GM23338 (cell line): ENCODE measurements at regions not wholly inside any gene's neighbourhood (a gene's known extent, or its start where the extent isn't known, plus 50 kb on each side); places are given as distances from the start of the nearest gene placed in this dataset.

ENCODE experiments used
- ATAC-seq: fragments of 200-7000 bp; cut with Tn5 transposase; 3 replicates; pipeline ENCODE4 v1.9.1; 2020
- DNase-seq: peaks from one replicate; pipeline ENCODE4 v3.0.0-alpha.2; 2015; ENCODE audit warnings: low spot score
- H2AFZ ChIP-seq: fragments of 200-600 bp; sonication (generic); 2 replicates; pipeline ENCODE4 v1.8.0; 2016; ENCODE audit warnings: antibody characterized with exemption, mild to moderate bottlenecking, moderate library complexity
- H3F3A ChIP-seq: fragments of 200-600 bp; sonication (generic); replicated peaks from 2 replicates; pipeline ENCODE4 v1.8.0; 2017; ENCODE audit warnings: antibody characterized with exemption, mixed run types, low read depth
- H3K27ac ChIP-seq: fragments of 200-600 bp; sonication (generic); 2 replicates; pipeline ENCODE4 v1.6.1; 2016; ENCODE audit warnings: low read depth
- H3K27me3 ChIP-seq: fragments of 200-600 bp; sonication (generic); 2 replicates; pipeline ENCODE4 v1.8.0; 2016; ENCODE audit warnings: mild to moderate bottlenecking, mixed run types, moderate library complexity; ENCODE audit not compliant: insufficient read depth
- H3K36me3 ChIP-seq: fragments of 200-600 bp; sonication (generic); 2 replicates; pipeline ENCODE4 v1.8.0; 2016; ENCODE audit warnings: mild to moderate bottlenecking; ENCODE audit not compliant: insufficient read depth
- H3K4me1 ChIP-seq: fragments of 200-600 bp; sonication (generic); 2 replicates; pipeline ENCODE4 v1.8.0; 2016; ENCODE audit warnings: mild to moderate bottlenecking, moderate library complexity; ENCODE audit not compliant: insufficient read depth
- H3K4me2 ChIP-seq: fragments of 200-600 bp; sonication (generic); 2 replicates; pipeline ENCODE4 v1.7.1; 2017; ENCODE audit warnings: mixed run types
- H3K4me3 ChIP-seq: fragments of 200-600 bp; sonication (generic); 2 replicates; pipeline ENCODE4 v1.6.1; 2016; ENCODE audit warnings: mixed run types
- H3K79me2 ChIP-seq: fragments of 200-600 bp; sonication (generic); replicated peaks from 2 replicates; pipeline ENCODE4 v1.8.0; 2017; ENCODE audit warnings: mild to moderate bottlenecking; ENCODE audit not compliant: insufficient read depth
- H3K9me2 ChIP-seq: fragments of 200-600 bp; sonication (generic); 2 replicates; pipeline ENCODE4 v1.8.0; 2017; ENCODE audit not compliant: insufficient read depth
- H4K20me1 ChIP-seq: fragments of 200-600 bp; sonication (generic); replicated peaks from 2 replicates; pipeline ENCODE4 v1.8.0; 2017; ENCODE audit warnings: mild to moderate bottlenecking; ENCODE audit not compliant: insufficient read depth
- H3K27ac Mint-ChIP-seq: 2 replicates; pipeline ENCODE4 v1.8.0; 2020; ENCODE audit warnings: inconsistent platforms, mild to moderate bottlenecking, moderate library complexity, mixed read lengths
- H3K27me3 Mint-ChIP-seq: 3 replicates; pipeline ENCODE4 v1.8.0; 2022; ENCODE audit warnings: low read depth, mild to moderate bottlenecking, moderate library complexity, mixed read lengths, inconsistent platforms; ENCODE audit not compliant: insufficient read depth, poor library complexity
- H3K36me3 Mint-ChIP-seq: 3 replicates; pipeline ENCODE4 v1.8.0; 2021; ENCODE audit warnings: low read depth, mild to moderate bottlenecking, inconsistent platforms, moderate library complexity, mixed read lengths
- H3K4me1 Mint-ChIP-seq: 3 replicates; pipeline ENCODE4 v1.8.0; 2020; ENCODE audit warnings: mild to moderate bottlenecking, inconsistent platforms, mixed read lengths
- H3K4me3 Mint-ChIP-seq: 3 replicates; pipeline ENCODE4 v1.8.0; 2021; ENCODE audit warnings: moderate library complexity, mild to moderate bottlenecking, inconsistent platforms, mixed read lengths
- H3K9me3 Mint-ChIP-seq: 3 replicates; pipeline ENCODE4 v1.8.0; 2020; ENCODE audit warnings: moderate library complexity, mild to moderate bottlenecking, inconsistent platforms, mixed read lengths
- CREB1 ChIP-seq: fragments of 250-450 bp; sonication (Bioruptor Pico); IDR thresholded peaks from 2 replicates; pipeline ENCODE4 v1.5.0; 2020; ENCODE audit warnings: low read depth, mild to moderate bottlenecking, moderate library complexity
- EZH2 ChIP-seq: fragments of 200-600 bp; sonication (generic); IDR thresholded peaks from one replicate; pipeline ENCODE4 v1.8.0; 2017; ENCODE audit warnings: antibody characterized with exemption, mild to moderate bottlenecking, low read depth; ENCODE audit not compliant: unreplicated experiment
- JUNB ChIP-seq: IDR thresholded peaks from one replicate; pipeline ENCODE4 v1.6.1; 2016; ENCODE audit warnings: antibody characterized with exemption; ENCODE audit not compliant: unreplicated experiment
- NANOG ChIP-seq: IDR thresholded peaks from 2 replicates; pipeline ENCODE4 v1.6.1; 2016; ENCODE audit warnings: antibody characterized with exemption, borderline replicate concordance
- POLR2AphosphoS5 ChIP-seq: IDR thresholded peaks from 2 replicates; pipeline ENCODE4 v1.6.1; 2016; ENCODE audit warnings: antibody characterized with exemption, low read depth
- REST ChIP-seq: IDR thresholded peaks from one replicate; pipeline ENCODE4 v1.6.1; 2018; ENCODE audit warnings: antibody characterized with exemption; ENCODE audit not compliant: unreplicated experiment
- STAT1 ChIP-seq: IDR thresholded peaks from one replicate; pipeline ENCODE4 v1.6.1; 2016; ENCODE audit warnings: antibody characterized with exemption; ENCODE audit not compliant: unreplicated experiment
- ZNF114 ChIP-seq: fragments of 250-450 bp; sonication (Bioruptor Pico); IDR thresholded peaks from 2 replicates; pipeline ENCODE4 v1.5.0; 2020; ENCODE audit warnings: mild to moderate bottlenecking, moderate library complexity
- TF ChIP-seq, protein P1 (sequence below): fragments of 250-450 bp; sonication (Bioruptor Pico); IDR thresholded peaks from 2 replicates; pipeline ENCODE4 v1.5.0; 2020; ENCODE audit warnings: mild to moderate bottlenecking, moderate library complexity

DNA sequence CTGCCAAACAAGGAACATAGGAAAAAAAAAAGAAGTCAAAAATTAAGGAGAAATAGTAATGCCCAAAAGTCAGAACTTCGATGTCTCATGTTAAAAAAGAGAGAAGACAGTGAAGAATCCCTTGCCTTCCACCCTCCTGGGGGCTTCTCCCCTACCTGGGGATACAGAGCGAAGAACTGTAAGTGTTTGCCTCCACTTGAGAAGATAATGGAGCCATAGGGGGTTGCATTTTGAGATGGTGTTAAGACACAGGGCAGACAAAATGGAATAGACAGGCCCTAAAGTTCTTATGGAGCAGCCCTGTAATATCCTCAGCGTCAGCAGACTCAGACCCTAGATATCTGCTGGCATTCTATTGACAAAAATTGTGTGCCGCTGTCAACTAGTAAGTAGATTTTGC is 222.2 kb upstream of the MAP3K7 start (continued):
- no peak for TF ChIP-seq JUNB
- TF ChIP-seq EZH2, result no peak
- no peak for TF ChIP-seq ZNF114 (CRISPR knock-in tag)
- no peak for TF ChIP-seq NANOG
- TF ChIP-seq, protein P1, sequence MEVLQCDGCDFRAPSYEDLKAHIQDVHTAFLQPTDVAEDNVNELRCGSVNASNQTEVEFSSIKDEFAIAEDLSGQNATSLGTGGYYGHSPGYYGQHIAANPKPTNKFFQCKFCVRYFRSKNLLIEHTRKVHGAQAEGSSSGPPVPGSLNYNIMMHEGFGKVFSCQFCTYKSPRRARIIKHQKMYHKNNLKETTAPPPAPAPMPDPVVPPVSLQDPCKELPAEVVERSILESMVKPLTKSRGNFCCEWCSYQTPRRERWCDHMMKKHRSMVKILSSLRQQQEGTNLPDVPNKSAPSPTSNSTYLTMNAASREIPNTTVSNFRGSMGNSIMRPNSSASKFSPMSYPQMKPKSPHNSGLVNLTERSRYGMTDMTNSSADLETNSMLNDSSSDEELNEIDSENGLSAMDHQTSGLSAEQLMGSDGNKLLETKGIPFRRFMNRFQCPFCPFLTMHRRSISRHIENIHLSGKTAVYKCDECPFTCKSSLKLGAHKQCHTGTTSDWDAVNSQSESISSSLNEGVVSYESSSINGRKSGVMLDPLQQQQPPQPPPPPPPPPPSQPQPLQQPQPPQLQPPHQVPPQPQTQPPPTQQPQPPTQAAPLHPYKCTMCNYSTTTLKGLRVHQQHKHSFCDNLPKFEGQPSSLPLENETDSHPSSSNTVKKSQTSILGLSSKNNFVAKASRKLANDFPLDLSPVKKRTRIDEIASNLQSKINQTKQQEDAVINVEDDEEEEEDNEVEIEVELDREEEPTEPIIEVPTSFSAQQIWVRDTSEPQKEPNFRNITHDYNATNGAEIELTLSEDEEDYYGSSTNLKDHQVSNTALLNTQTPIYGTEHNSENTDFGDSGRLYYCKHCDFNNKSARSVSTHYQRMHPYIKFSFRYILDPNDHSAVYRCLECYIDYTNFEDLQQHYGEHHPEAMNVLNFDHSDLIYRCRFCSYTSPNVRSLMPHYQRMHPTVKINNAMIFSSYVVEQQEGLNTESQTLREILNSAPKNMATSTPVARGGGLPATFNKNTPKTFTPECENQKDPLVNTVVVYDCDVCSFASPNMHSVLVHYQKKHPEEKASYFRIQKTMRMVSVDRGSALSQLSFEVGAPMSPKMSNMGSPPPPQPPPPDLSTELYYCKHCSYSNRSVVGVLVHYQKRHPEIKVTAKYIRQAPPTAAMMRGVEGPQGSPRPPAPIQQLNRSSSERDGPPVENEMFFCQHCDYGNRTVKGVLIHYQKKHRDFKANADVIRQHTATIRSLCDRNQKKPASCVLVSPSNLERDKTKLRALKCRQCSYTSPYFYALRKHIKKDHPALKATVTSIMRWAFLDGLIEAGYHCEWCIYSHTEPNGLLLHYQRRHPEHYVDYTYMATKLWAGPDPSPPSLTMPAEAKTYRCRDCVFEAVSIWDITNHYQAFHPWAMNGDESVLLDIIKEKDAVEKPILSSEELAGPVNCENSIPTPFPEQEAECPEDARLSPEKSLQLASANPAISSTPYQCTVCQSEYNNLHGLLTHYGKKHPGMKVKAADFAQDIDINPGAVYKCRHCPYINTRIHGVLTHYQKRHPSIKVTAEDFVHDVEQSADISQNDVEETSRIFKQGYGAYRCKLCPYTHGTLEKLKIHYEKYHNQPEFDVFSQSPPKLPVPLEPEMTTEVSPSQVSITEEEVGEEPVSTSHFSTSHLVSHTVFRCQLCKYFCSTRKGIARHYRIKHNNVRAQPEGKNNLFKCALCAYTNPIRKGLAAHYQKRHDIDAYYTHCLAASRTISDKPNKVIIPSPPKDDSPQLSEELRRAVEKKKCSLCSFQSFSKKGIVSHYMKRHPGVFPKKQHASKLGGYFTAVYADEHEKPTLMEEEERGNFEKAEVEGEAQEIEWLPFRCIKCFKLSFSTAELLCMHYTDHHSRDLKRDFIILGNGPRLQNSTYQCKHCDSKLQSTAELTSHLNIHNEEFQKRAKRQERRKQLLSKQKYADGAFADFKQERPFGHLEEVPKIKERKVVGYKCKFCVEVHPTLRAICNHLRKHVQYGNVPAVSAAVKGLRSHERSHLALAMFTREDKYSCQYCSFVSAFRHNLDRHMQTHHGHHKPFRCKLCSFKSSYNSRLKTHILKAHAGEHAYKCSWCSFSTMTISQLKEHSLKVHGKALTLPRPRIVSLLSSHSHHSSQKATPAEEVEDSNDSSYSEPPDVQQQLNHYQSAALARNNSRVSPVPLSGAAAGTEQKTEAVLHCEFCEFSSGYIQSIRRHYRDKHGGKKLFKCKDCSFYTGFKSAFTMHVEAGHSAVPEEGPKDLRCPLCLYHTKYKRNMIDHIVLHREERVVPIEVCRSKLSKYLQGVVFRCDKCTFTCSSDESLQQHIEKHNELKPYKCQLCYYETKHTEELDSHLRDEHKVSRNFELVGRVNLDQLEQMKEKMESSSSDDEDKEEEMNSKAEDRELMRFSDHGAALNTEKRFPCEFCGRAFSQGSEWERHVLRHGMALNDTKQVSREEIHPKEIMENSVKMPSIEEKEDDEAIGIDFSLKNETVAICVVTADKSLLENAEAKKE (CRISPR knock-in tag), result no peak

GRCh38 chr6:90807791-90808701 is 221.2 kb upstream of the MAP3K7 start:
- Mint-ChIP-seq H3K4me3 (no peak overlapping the region), H3K36me3 (no peaks in the 10 kb centered on the region), H3K4me1 (peaks cover 38% of the 10 kb centered on the region), H3K27me3 (peaks cover 2% of the 10 kb centered on the region), H3K27ac (no peak overlapping the region), H3K9me3 (no peaks in the 10 kb centered on the region)
- peak overlapping the region; percentile 15; the same call in 1 of the 2 replicates for H2AFZ ChIP-seq
- no peak overlapping the region for H3K27ac ChIP-seq
- H4K20me1 ChIP-seq, result no peaks in the 10 kb centered on the region
- 0 out of 2 replicates have a peak, but pooled peaks cover 3% of the 10 kb centered on the region for H3F3A ChIP-seq
- H3K4me1 ChIP-seq, result peaks cover 32% of the 10 kb centered on the region
- H3K4me2 ChIP-seq, result no peak overlapping the region; the same call in 1 of the 2 replicates
- H3K79me2 ChIP-seq, result no peaks in the 10 kb centered on the region
- no peaks in the 10 kb centered on the region; the same call in 1 of the 2 replicates for H3K9me2 ChIP-seq
- no peaks in the 10 kb centered on the region for H3K27me3 ChIP-seq
- H3K4me3 ChIP-seq, result no peak overlapping the region
- H3K36me3 ChIP-seq, result no peaks in the 10 kb centered on the region
- no peak for DNase-seq
- ATAC-seq, result no peak
- no peak for TF ChIP-seq POLR2AphosphoS5
- TF ChIP-seq EZH2, result no peak
- no peak for TF ChIP-seq STAT1
- TF ChIP-seq REST, result no peak
- TF ChIP-seq CREB1 (CRISPR knock-in tag), result no peak
